K562 (cell line): ENCODE measurements at regions not wholly inside any gene's neighbourhood (a gene's known extent, or its start where the extent isn't known, plus 50 kb on each side); places are given as distances from the start of the nearest gene placed in this dataset.

Experiments used
- ARID3A ChIP-seq: IDR thresholded peaks from 2 replicates; pipeline ENCODE4 v1.6.1; 2012; ENCODE audit warnings: low read depth, low read length, improper control_type of control experiment, borderline replicate concordance
- ARNT ChIP-seq, 2 experiments: fragments of 450-650 bp; IDR thresholded peaks; 2 replicates each; pipeline ENCODE4 v1.6.1; 2016; ENCODE audit warnings: mild to moderate bottlenecking in 1 of 2
- ETV6 ChIP-seq, 3 experiments: fragments of 150-350 bp in 1 of 3; sonication (generic) in 1 of 3; formaldehyde crosslinking in 1 of 3; IDR thresholded peaks; 2 replicates each; pipeline versions ENCODE4 v1.6.1 to v1.8.0; 2014 to 2022; ENCODE audit warnings: borderline replicate concordance in 2 of 3, low read depth in 2 of 3, antibody characterized with exemption in 1 of 3, low read length in 1 of 3, mild to moderate bottlenecking in 1 of 3, missing genetic modification reagents in 1 of 3
- HNRNPL ChIP-seq: fragments of 200-400 bp; formaldehyde crosslinking; IDR thresholded peaks from 2 replicates; pipeline ENCODE4 v1.6.1; 2017; ENCODE audit warnings: low read depth, mild to moderate bottlenecking, low read length
- ILF3 ChIP-seq: fragments of 450-650 bp; IDR thresholded peaks from 2 replicates; pipeline ENCODE4 v1.6.1; 2018; ENCODE audit warnings: antibody characterized with exemption, mild to moderate bottlenecking, moderate library complexity, borderline replicate concordance
- POLR3A ChIP-seq: IDR thresholded peaks from 2 replicates; pipeline ENCODE4 v1.6.1; 2011; ENCODE audit warnings: borderline replicate concordance, mild to moderate bottlenecking, moderate library complexity; ENCODE audit not compliant: insufficient read length, insufficient read depth; ENCODE audit errors: extremely low read depth
- RBM39 ChIP-seq: fragments of 200-400 bp; formaldehyde crosslinking; optimal IDR thresholded peaks from 2 replicates; pipeline ENCODE3; 2018; ENCODE audit warnings: low read depth, low read length
- SRSF1 ChIP-seq: fragments of 200-400 bp; formaldehyde crosslinking; IDR thresholded peaks from 2 replicates; pipeline ENCODE4 v1.6.1; 2017; ENCODE audit warnings: mild to moderate bottlenecking, low read depth, low read length, moderate library complexity
- SRSF7 ChIP-seq: fragments of 200-400 bp; formaldehyde crosslinking; optimal IDR thresholded peaks from 2 replicates; pipeline ENCODE3; 2017; ENCODE audit warnings: mild to moderate bottlenecking, low read depth, low read length
- ZBTB26 ChIP-seq: fragments of 450-650 bp; formaldehyde crosslinking; IDR thresholded peaks from 2 replicates; pipeline ENCODE4 v1.4.0; 2022; ENCODE audit warnings: missing genetic modification characterization
- TF ChIP-seq, protein P1 (sequence below): fragments of 450-650 bp; formaldehyde crosslinking; IDR thresholded peaks from 2 replicates; pipeline ENCODE4 v1.4.0; 2020; ENCODE audit warnings: mild to moderate bottlenecking, moderate library complexity
- TF ChIP-seq, protein P2 (sequence below), 3 experiments: IDR thresholded peaks in 2 of 3; conservative IDR thresholded peaks in 1 of 3; 2 replicates each; pipeline ENCODE4 v1.5.1; 2011 to 2012; ENCODE audit warnings: low read length in 3 of 3, mild to moderate bottlenecking in 3 of 3, control low read depth in 2 of 3, improper control_type of control experiment in 1 of 3, inconsistent platforms in 1 of 3, low read depth in 1 of 3, mixed read lengths in 1 of 3, moderate library complexity in 1 of 3; ENCODE audit not compliant: insufficient read depth in 2 of 3
- TF ChIP-seq, protein P3 (sequence below): sonication (generic); formaldehyde crosslinking; IDR thresholded peaks from 2 replicates; pipeline ENCODE4 v1.8.0; 2022; ENCODE audit warnings: mild to moderate bottlenecking, low read depth, missing genetic modification reagents

DNA sequence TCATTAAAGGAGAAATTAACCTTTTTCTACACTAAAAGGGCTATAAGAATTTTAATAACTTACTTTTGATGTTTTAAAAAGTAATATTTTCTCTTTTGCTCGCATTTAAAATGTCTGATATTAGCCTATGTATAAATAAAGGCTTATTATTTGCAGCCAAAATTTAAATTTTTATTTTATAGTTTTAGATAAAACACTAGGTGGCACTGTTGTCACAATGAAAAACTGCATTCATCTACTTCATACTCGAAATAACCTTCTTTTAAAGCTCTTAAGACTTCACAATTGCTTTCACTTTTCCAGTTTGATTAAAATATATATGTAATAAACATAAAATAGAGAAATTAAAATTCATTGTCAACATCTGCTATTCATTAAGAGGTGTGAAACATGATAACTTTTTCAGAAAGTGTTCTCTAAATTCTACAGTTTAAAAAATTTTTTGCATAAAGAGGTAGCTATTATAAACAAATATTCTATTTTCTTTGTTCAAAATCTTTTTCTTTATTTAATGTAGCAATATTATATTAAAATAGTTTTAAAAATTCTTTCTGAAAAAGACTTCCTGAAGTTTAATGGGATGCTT, 78.8 kb upstream of the DEFB112 start (continued):
- no peak for TF ChIP-seq ILF3
- TF ChIP-seq ZBTB26 (CRISPR knock-in tag): no peak
- TF ChIP-seq, protein P1, sequence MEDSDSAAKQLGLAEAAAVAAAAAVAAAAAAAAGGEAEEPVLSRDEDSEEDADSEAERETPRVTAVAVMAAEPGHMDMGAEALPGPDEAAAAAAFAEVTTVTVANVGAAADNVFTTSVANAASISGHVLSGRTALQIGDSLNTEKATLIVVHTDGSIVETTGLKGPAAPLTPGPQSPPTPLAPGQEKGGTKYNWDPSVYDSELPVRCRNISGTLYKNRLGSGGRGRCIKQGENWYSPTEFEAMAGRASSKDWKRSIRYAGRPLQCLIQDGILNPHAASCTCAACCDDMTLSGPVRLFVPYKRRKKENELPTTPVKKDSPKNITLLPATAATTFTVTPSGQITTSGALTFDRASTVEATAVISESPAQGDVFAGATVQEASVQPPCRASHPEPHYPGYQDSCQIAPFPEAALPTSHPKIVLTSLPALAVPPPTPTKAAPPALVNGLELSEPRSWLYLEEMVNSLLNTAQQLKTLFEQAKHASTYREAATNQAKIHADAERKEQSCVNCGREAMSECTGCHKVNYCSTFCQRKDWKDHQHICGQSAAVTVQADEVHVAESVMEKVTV (CRISPR knock-in tag): peak; percentile 53; the same call in 1 of the 2 replicates
- no peak for TF ChIP-seq SRSF7
- TF ChIP-seq, protein P2, sequence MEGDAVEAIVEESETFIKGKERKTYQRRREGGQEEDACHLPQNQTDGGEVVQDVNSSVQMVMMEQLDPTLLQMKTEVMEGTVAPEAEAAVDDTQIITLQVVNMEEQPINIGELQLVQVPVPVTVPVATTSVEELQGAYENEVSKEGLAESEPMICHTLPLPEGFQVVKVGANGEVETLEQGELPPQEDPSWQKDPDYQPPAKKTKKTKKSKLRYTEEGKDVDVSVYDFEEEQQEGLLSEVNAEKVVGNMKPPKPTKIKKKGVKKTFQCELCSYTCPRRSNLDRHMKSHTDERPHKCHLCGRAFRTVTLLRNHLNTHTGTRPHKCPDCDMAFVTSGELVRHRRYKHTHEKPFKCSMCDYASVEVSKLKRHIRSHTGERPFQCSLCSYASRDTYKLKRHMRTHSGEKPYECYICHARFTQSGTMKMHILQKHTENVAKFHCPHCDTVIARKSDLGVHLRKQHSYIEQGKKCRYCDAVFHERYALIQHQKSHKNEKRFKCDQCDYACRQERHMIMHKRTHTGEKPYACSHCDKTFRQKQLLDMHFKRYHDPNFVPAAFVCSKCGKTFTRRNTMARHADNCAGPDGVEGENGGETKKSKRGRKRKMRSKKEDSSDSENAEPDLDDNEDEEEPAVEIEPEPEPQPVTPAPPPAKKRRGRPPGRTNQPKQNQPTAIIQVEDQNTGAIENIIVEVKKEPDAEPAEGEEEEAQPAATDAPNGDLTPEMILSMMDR (IDR thresholded peaks at IDR 0.05 in 2 of 3, conservative IDR thresholded peaks at IDR 0.05 in 1 of 3; ENCODE audit: insufficient read depth in 2 of 3, low read depth in 1 of 3, low read length in 3 of 3): peak in 1 of 3 experiments; percentile 64; a peak in 2 of 6 replicates
- no peak for TF ChIP-seq HNRNPL
- TF ChIP-seq RBM39: no peak
- no peak for TF ChIP-seq ARNT (IDR thresholded peaks at IDR 0.05)
- no peak for TF ChIP-seq ETV6 (IDR thresholded peaks at IDR 0.05; ENCODE audit: borderline replicate concordance in 1 of 2, low read depth in 2 of 2, low read length in 1 of 2)
- TF ChIP-seq ETV6 (CRISPR knock-in tag; IDR thresholded peaks at IDR 0.05; ENCODE audit: borderline replicate concordance): no peak
- TF ChIP-seq POLR3A: no peak
- no peak for TF ChIP-seq SRSF1
- TF ChIP-seq, protein P3, sequence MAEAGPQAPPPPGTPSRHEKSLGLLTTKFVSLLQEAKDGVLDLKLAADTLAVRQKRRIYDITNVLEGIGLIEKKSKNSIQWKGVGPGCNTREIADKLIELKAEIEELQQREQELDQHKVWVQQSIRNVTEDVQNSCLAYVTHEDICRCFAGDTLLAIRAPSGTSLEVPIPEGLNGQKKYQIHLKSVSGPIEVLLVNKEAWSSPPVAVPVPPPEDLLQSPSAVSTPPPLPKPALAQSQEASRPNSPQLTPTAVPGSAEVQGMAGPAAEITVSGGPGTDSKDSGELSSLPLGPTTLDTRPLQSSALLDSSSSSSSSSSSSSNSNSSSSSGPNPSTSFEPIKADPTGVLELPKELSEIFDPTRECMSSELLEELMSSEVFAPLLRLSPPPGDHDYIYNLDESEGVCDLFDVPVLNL (CRISPR knock-in tag): no peak
- peak; percentile 88 for TF ChIP-seq ARID3A
